GM19023 (cell line): ENCODE measurements at regions not wholly inside any gene's neighbourhood (a gene's known extent, or its start where the extent isn't known, plus 50 kb on each side); places are given as distances from the start of the nearest gene placed in this dataset.

ENCODE experiments used
- ATAC-seq: cut with Tn5 transposase; IDR thresholded peaks from one replicate; pipeline ENCODE4 v1.9.1; 2021; ENCODE audit warnings: mild to moderate bottlenecking, moderate library complexity; ENCODE audit not compliant: unreplicated experiment

DNA sequence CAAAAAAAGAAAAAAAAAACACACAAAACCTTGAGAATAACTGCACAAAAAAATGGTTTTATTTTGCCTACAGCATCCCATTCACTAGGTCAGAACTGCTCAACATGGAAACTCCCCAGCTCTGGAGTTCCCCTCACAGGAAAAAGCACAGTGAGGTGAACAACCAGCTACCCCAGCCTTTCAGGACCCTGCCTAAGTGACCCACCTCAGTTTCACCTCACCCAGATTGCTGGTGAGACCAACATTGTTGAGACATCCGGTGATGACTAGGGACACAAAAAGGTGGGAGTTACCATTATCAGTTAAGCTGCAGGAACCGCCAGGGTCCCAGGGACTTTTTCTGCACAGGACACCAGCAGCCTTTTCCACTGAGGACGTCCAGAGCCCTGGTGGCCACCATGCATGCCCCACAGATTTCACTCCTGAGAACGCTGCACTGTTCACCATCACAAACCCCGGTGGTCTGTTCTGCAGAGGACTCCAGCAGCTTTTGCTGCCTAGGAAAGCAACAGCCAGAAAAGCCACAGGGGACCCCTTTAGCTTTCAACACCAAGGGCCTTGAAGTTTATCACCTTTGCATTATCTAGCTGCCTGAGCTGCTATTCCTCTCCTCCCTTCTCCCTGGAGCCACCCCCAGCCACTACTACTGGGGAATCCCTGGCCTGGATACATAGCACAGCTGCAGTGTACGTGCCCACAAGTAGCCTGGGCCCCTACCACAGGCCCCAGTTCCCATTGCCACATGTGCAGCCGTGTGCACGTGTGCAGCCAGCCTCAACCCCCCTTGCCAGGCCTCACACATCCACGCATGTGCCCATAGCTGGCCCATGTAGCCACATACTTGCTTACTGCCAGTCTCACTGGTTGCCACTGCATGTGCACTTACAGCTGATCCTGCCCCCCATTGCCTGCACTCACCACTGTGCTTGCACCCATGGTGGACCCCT, 62.5 kb upstream of the FAR2 start:
- ATAC-seq, result peak; percentile 55

DNA sequence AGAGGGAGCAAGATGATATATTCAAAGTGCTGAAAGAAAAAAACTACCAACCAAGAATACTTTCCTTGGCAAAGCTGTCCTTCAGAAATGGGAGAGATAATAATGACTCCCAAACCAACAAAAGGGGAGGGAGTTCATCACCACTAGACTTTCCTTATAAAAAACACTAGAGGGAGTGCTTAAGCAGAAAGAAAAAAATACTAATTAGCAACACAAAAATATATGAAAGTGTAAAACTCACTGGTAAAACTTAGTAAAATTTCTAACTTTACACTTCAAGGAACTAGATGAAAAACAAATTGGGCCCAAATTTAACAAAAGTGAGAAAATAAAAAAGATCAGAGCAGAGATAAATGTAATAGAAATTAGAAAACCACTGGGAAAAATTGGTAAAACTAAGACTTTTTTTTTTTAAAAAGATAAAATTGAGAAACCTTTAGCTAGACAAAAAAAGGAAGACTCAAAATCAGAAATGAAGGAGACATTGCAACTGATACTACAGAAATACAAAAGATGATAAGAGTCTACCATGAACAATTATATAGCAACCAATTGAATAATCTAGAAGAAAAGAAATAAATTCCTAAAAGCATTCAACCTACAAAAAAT, 60.4 kb upstream of the FAR2 start:
- no peak for ATAC-seq
